Activated CD4-positive, alpha-beta T cell treated with anti-CD3 and anti-CD28 coated beads, Interleukin-2, amount 50 U/mL, for 1 hour (primary cell): ENCODE measurements at regions not wholly inside any gene's neighbourhood (a gene's known extent, or its start where the extent isn't known, plus 50 kb on each side); places are given as distances from the start of the nearest gene placed in this dataset.

ENCODE experiments used
- DNase-seq: peaks from one replicate; pipeline ENCODE4 v3.0.0-alpha.2; 2020

GRCh38 chr4:111631215-111631999, 513.8 kb upstream of the FAM241A start:
- DNase-seq, result no peak

DNA sequence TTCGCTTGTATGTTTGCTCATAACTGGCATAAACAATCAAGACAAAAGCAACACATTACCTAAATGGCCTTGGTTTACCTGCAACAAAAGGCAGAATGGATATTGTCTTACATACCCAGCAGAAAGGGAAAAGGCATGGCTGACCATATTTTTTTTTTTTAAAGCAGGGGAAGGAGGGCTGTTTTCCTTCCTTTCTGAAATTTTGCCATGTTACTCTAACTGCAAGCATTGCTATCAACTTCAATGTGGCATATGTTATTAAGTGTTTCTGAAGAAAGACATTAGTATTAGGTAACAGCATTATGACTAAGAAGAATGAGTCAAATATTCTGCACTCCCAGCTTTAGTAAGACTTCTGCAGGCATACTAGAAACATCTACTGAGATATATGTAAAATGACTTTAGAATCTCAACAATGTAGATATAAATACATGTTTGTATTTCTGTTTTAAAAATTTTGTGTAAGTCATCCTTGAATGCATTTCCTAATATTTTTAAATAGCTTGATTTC, 512.6 kb upstream of the FAM241A start:
- no peak for DNase-seq

GRCh38 chr4:111633663-111634266, 511.5 kb upstream of the FAM241A start:
- no peak for DNase-seq

DNA sequence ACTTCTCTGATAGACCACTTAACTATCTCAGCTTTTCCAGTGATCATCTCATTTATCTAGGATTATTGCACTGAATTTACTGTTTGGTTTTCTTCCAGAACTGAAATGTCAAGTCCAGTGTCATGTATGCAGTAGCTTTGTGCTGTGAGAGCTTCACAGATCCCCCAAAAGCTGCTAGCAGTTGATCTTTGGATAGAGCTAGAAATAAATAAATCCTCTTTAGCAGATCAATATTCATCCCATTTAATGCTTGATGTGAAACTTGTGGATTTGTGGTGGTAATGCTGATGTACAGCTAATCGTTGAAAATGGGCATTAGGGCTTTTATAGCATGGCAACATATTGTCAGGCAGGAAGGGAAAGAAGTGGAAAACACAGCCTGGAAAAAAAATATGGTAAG, 509.6 kb upstream of the FAM241A start:
- no peak for DNase-seq

DNA sequence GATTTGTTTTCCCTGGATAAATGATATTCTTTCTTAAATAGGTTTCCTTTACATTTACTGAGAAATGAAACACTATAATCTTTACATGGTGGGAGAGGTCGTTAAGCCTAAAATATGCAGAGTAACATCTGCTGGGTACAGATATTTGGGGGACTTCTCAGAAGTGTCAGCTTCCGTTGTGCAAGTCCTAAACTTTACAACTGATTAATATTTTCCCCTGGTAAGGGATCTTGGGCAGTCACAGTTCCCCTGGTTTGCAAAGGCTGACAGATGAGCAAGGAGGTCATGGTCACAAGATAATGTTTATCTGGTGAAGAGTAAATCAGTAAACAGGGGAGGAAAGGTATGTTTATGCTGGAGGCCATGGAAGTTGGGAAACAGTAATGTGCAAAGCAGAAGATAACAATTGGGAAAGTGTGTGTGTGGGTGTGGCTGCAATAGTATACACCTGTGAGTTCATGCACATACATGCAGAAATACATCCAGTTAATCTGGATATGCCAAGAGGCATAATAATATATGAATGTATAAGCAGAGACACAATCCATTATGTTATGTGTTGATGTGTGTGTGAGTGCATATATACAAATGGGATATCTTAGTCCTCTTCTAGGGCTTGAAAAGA, 508.2 kb upstream of the FAM241A start:
- no peak for DNase-seq

GRCh38 chr4:111639120-111639690, 506.0 kb upstream of the FAM241A start:
- no peak for DNase-seq

- DNase-seq, result no peak
Observed at GRCh38 chr4:111639876-111640275, 505.4 kb upstream of the FAM241A start.

GRCh38 chr4:111641813-111642579, 503.3 kb upstream of the FAM241A start:
- no peak for DNase-seq

GRCh38 chr4:111648056-111648455, 497.2 kb upstream of the FAM241A start:
- no peak for DNase-seq

DNA sequence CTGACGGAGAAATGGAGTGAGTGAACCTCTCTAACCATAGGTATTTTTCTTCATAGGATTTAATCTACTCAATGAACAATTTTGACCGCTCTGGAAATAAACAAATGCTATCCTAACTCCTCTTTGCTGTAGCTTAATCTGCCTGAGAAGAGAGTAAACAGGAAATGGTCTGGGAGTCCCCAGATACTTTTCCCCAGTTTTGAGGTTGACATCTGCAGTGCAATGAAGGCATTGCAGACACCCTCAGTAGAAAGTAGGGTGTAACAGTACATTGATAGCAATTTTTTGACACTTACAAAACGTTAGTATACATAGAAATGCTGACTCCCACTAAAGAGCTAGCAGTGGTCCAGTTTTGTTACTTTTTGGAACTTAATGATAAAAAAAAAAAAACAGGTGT, 495.9 kb upstream of the FAM241A start:
- DNase-seq, result no peak

DNA sequence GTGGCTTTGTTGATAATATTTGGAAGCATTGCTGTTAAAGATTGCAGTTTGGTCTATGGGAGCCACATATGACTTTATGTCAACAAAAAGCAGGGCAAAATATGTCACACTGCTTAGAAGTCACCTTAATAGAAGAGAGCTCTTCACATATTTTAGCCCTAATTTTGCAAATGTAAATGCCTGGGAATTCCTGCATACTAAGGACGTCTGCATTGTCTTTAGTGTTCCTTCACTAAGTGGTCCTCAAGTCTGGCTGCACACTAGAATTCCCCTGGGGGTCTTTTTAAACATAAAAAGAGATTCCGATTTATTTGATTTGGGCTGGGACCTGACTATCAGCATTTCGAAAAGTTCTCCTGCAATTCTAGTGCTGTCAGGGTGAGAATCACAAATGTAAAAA, 495.1 kb upstream of the FAM241A start:
- DNase-seq, result no peak

GRCh38 chr4:111650674-111651086, 494.6 kb upstream of the FAM241A start:
- DNase-seq, result no peak

- no peak for DNase-seq
Observed at GRCh38 chr4:111652236-111652635, 493.0 kb upstream of the FAM241A start.

DNA sequence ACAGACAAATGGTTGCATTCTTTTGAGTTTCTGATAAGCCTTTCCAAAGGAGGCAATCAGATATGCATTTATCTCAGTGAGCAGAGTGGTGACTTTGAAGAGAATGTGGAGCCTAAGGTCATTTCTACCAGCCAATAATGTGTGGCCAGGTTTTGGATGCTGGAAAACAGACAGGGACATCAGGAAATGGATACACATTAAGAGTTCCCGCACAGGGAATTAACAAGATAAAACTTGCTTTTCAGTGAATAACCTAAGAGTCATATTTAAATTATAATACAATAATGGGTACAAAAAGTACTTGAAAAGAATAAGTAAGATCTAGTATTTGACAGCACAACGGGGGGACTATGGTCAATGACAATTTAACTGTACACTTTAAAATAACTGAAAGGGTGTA, 492.3 kb upstream of the FAM241A start:
- no peak for DNase-seq

- no peak for DNase-seq
Observed at GRCh38 chr4:111662496-111662895, 482.8 kb upstream of the FAM241A start.

DNA sequence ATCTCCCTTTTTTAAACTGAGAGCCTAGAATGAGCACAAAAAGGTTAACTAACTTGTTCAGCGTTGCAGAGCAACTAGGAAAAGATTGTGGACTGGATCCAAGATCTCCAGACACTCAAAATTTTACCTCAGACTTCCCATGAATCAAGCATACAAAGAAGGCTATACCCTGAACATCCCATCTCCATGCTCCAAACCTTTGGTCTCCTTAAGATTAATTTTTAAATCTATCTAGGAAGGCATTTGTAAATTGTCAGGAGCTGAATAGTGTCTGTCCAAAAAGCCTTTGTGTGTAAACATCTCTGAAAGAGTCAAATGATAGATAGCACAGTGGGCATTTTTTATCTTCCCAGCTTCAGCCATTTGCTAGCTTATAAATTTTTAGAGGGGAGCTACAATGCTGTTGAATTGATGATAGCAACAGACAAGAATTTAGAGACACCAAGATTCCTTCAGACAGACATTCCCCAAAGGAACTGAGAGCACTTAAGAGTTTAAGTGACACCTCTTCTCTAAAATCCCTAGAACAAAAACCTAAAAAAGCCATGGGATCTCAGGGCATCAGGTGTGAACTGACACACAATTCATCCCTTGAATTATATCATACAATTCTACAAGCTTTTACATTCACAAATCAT, 480.8 kb upstream of the FAM241A start:
- DNase-seq, result no peak

DNA sequence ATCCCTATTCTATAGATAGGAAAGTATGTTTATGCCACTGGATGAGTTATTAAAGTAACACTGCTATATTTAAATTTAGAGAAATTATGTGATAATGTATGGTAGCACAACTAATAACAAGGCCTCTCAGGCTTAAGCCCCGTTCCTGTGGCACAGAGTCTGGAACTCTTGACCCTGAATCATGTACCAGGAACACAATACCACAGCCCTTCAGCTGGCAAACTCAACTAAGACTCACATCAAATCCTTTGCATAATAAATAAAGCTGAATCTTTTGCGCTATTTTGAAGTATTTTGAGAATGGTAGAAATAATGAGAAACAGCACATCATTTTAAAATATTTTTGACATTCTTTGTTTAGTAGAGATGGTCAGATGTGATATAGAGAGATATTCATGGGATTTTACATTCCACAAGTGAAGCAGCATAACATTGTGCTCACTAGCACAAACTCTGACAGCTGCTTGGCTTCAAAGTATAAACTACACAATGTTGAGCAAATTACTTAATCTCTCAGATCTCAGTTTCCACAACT, 478.4 kb upstream of the FAM241A start:
- no peak for DNase-seq

- DNase-seq, result no peak
Observed at GRCh38 chr4:111671756-111672155, 473.5 kb upstream of the FAM241A start.

DNA sequence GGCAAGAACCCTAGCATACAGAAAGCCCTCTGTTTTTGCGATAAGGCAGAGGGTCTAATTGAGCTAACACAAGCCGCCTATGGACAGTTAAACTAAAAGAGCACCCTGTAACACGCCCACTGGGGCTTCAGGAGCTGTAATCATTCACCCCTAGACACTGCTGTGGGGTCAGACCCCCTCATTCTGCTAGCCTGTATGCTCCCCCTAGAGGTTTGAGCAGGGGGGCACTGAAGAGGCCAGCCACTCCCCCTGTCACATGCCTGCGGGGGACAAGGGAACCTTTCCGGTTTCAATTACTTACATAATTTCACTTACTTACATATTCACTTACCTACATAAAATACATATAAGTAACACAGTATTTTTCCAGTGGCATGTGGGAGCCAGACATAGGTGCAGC, 469.5 kb upstream of the FAM241A start:
- DNase-seq, result no peak

DNA sequence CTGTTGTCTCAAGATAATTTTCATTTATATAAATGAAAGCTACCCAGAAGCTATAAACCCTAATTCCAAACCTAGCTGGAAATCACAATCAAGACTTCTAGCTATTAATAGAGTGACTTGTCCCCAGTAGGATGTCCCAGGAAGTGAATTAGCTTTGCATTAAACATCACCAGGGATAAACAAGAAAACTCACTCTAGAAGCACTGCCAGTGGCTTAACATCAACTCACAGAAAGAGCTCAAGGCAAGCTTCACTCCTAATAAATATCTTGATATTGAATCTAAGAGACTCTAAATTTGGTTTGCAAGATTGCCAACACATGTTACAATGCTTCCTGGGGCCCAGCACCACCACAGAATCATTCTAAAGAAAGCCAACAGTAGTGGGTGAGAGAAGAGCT, 468.7 kb upstream of the FAM241A start:
- no peak for DNase-seq

- no peak for DNase-seq
Observed at GRCh38 chr4:111678479-111678878, 466.8 kb upstream of the FAM241A start.

DNA sequence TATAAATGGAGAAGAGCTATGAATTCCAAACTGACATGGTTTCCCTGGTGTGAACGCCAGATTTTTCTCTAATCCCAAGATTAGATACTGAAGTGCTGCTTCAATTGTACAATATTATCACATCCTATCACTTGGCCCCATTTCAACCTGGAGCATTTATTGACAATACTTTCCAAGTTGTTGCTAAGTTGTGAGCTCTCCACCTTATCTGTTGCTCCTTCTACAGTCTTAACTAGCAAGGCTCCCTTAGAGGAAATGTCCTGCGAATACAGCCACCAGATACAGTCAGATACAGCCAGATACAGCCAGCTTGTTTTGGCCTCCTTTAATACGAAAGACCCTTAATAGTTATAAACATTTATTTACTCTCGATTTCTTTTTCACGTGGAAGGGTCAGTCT, 466.3 kb upstream of the FAM241A start:
- DNase-seq, result no peak
